GM18508 (cell line): ENCODE measurements at regions not wholly inside any gene's neighbourhood (a gene's known extent, or its start where the extent isn't known, plus 50 kb on each side); places are given as distances from the start of the nearest gene placed in this dataset.
"Not testable (repeated sequence)": the region's sequence is repeated elsewhere in the genome, so short reads cannot be mapped to it uniquely, and the experiment has no call there.

Source experiments
- ATAC-seq: cut with Tn5 transposase; IDR thresholded peaks from one replicate; pipeline ENCODE4 v1.9.1; 2021; ENCODE audit warnings: moderate number of reproducible peaks; ENCODE audit not compliant: insufficient read depth, unreplicated experiment

- ATAC-seq = no peak
These were observed 405.0 kb upstream of the SLC39A10 start for GRCh38 chr2:195252018-195252417.

- no peak for ATAC-seq
These were observed 405.8 kb upstream of the SLC39A10 start for GRCh38 chr2:195251214-195251613.

- ATAC-seq = no peak
These were observed 418.2 kb upstream of the SLC39A10 start for GRCh38 chr2:195238826-195239225.

GRCh38 chr2:195238379-195238778 is 418.6 kb upstream of the SLC39A10 start:
- no peak for ATAC-seq

- not testable (repeated sequence) for ATAC-seq
These were observed 428.5 kb upstream of the SLC39A10 start for GRCh38 chr2:195228547-195228946.

GRCh38 chr2:195214072-195214471 is 443.0 kb upstream of the SLC39A10 start:
- ATAC-seq = no peak

- no peak for ATAC-seq
These were observed 444.4 kb upstream of the SLC39A10 start for GRCh38 chr2:195212586-195212985.

GRCh38 chr2:195202163-195202845 is 454.7 kb upstream of the SLC39A10 start:
- no peak for ATAC-seq

GRCh38 chr2:195199864-195200263 is 457.2 kb upstream of the SLC39A10 start:
- ATAC-seq = no peak

GRCh38 chr2:195181059-195181705 is 475.8 kb upstream of the SLC39A10 start:
- ATAC-seq = no peak

- no peak for ATAC-seq
These were observed 488.7 kb upstream of the SLC39A10 start for GRCh38 chr2:195168369-195168768.

- ATAC-seq = no peak
These were observed 492.1 kb upstream of the SLC39A10 start for GRCh38 chr2:195164930-195165329.

GRCh38 chr2:195162918-195163317 is 494.1 kb upstream of the SLC39A10 start:
- no peak for ATAC-seq

- no peak for ATAC-seq
These were observed 494.8 kb upstream of the SLC39A10 start for GRCh38 chr2:195162194-195162593.

- no peak for ATAC-seq
These were observed 496.1 kb upstream of the SLC39A10 start for GRCh38 chr2:195160963-195161362.

GRCh38 chr2:195151711-195152110 is 505.3 kb upstream of the SLC39A10 start:
- no peak for ATAC-seq

GRCh38 chr2:195150819-195151218 is 506.2 kb upstream of the SLC39A10 start:
- ATAC-seq = no peak

- no peak for ATAC-seq
These were observed 509.0 kb upstream of the SLC39A10 start for GRCh38 chr2:195148004-195148403.

- ATAC-seq = no peak
These were observed 510.1 kb upstream of the SLC39A10 start for GRCh38 chr2:195146761-195147541.

- ATAC-seq = no peak
These were observed 518.6 kb upstream of the SLC39A10 start for GRCh38 chr2:195138435-195138834.

- not testable (repeated sequence) for ATAC-seq
These were observed 531.1 kb upstream of the SLC39A10 start for GRCh38 chr2:195125889-195126288.
